Nephron progenitor cell (in vitro differentiated cells): ENCODE measurements at regions not wholly inside any gene's neighbourhood (a gene's known extent, or its start where the extent isn't known, plus 50 kb on each side); places are given as distances from the start of the nearest gene placed in this dataset.

Source experiments
- DNase-seq: peaks from one replicate; pipeline ENCODE4 v3.0.0; 2021
- H3K27ac Mint-ChIP-seq: 2 replicates; pipeline ENCODE4 v1.8.0; 2021; ENCODE audit warnings: mild to moderate bottlenecking, moderate library complexity, mixed read lengths
- H3K27me3 Mint-ChIP-seq: 2 replicates; pipeline ENCODE4 v1.8.0; 2021; ENCODE audit warnings: mild to moderate bottlenecking, low read depth, mixed read lengths; ENCODE audit not compliant: poor library complexity
- H3K36me3 Mint-ChIP-seq: 2 replicates; pipeline ENCODE4 v1.8.0; 2021; ENCODE audit warnings: low read depth, mixed read lengths
- H3K4me1 Mint-ChIP-seq: 2 replicates; pipeline ENCODE4 v1.8.0; 2021; ENCODE audit warnings: mixed read lengths
- H3K4me3 Mint-ChIP-seq: 2 replicates; pipeline ENCODE4 v1.8.0; 2021; ENCODE audit warnings: mild to moderate bottlenecking, moderate library complexity, mixed read lengths
- H3K9me3 Mint-ChIP-seq: 2 replicates; pipeline ENCODE4 v1.8.0; 2021; ENCODE audit warnings: mild to moderate bottlenecking, moderate library complexity, mixed read lengths
- TF ChIP-seq, protein P1 (sequence below): fragments of 200-600 bp; sonication (generic); IDR thresholded peaks from 2 replicates; pipeline ENCODE4 v1.5.0; 2021; ENCODE audit warnings: antibody characterized with exemption

DNA sequence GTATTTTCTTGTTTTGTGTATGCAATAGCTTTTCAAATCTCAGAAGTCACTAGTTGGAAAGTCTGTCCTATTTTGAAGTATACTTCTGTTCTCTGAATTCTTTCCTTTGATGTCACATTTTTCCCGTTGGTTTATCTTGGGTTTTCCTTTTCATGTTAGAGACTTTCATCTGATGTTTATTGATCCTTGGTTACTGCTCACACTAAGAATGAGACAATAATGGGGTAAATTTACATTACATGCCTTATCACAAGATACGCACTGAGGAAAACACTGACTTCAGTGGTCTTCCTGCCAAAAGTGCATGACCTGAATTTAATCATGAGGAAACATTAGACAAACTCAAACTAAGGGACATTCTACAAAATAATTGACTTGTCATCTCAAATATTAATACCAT is 63.5 kb upstream of the C1GALT1 start:
- no peaks in the 10 kb centered on the region for H3K27me3 Mint-ChIP-seq
- no peak overlapping the region for H3K4me3 Mint-ChIP-seq
- DNase-seq, result no peak
- TF ChIP-seq, protein P1, sequence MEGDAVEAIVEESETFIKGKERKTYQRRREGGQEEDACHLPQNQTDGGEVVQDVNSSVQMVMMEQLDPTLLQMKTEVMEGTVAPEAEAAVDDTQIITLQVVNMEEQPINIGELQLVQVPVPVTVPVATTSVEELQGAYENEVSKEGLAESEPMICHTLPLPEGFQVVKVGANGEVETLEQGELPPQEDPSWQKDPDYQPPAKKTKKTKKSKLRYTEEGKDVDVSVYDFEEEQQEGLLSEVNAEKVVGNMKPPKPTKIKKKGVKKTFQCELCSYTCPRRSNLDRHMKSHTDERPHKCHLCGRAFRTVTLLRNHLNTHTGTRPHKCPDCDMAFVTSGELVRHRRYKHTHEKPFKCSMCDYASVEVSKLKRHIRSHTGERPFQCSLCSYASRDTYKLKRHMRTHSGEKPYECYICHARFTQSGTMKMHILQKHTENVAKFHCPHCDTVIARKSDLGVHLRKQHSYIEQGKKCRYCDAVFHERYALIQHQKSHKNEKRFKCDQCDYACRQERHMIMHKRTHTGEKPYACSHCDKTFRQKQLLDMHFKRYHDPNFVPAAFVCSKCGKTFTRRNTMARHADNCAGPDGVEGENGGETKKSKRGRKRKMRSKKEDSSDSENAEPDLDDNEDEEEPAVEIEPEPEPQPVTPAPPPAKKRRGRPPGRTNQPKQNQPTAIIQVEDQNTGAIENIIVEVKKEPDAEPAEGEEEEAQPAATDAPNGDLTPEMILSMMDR, result no peak
- no peaks in the 10 kb centered on the region for H3K9me3 Mint-ChIP-seq
- H3K27ac Mint-ChIP-seq, result no peak overlapping the region
- no peaks in the 10 kb centered on the region for H3K4me1 Mint-ChIP-seq
- H3K36me3 Mint-ChIP-seq, result no peaks in the 10 kb centered on the region

- TF ChIP-seq, protein P1, result no peak
Observed at GRCh38 chr7:7119729-7120128, 62.6 kb upstream of the C1GALT1 start.

GRCh38 chr7:7122033-7122478 is 60.3 kb upstream of the C1GALT1 start:
- H3K4me3 Mint-ChIP-seq, result no peak overlapping the region

More at GRCh38 chr7:7119729-7120128, 62.6 kb upstream of the C1GALT1 start:
- Mint-ChIP-seq H3K27ac (no peak overlapping the region), H3K4me1 (no peaks in the 10 kb centered on the region), H3K36me3 (no peaks in the 10 kb centered on the region), H3K27me3 (no peaks in the 10 kb centered on the region), H3K4me3 (no peak overlapping the region), H3K9me3 (no peaks in the 10 kb centered on the region)
- no peak for DNase-seq

DNA sequence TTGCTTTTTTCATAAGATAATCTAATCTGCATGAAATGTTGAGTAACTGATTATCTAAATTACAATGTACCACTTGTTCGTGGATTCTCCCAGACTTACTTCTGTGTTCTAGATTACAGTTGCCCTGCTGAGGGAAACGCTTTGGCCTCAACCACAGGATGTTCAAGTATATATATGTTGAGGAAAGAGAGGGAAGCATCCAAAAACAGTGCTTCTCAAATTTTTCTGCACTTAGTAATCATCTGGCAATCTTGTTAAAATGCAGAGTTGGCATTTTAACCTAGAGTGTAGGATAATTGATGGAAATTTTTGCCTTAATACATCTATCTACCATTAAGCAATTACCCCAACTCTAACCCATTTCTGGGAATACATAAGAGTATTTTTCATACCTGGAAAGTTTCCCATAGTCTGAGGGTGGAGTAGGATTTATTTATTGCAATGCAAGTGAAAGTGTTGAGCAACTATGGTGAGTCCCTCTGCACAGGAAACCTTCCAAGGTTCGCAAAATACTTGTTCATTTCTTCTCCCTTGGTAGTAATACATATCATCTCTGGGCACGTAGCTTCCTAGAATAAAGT is 59.6 kb upstream of the C1GALT1 start:
- TF ChIP-seq, protein P1, result no peak
- H3K9me3 Mint-ChIP-seq, result no peaks in the 10 kb centered on the region
- no peaks in the 10 kb centered on the region for H3K36me3 Mint-ChIP-seq
- no peak for DNase-seq
- H3K27ac Mint-ChIP-seq, result no peak overlapping the region
- H3K4me1 Mint-ChIP-seq, result no peaks in the 10 kb centered on the region
- H3K27me3 Mint-ChIP-seq, result no peaks in the 10 kb centered on the region
- H3K4me3 Mint-ChIP-seq, result no peak overlapping the region

More at GRCh38 chr7:7122033-7122478, 60.3 kb upstream of the C1GALT1 start:
- no peaks in the 10 kb centered on the region for H3K36me3 Mint-ChIP-seq
- no peaks in the 10 kb centered on the region for H3K4me1 Mint-ChIP-seq
- TF ChIP-seq, protein P1, result no peak
- no peak for DNase-seq
- no peaks in the 10 kb centered on the region for H3K27me3 Mint-ChIP-seq
- H3K27ac Mint-ChIP-seq, result no peak overlapping the region
- no peaks in the 10 kb centered on the region for H3K9me3 Mint-ChIP-seq

DNA sequence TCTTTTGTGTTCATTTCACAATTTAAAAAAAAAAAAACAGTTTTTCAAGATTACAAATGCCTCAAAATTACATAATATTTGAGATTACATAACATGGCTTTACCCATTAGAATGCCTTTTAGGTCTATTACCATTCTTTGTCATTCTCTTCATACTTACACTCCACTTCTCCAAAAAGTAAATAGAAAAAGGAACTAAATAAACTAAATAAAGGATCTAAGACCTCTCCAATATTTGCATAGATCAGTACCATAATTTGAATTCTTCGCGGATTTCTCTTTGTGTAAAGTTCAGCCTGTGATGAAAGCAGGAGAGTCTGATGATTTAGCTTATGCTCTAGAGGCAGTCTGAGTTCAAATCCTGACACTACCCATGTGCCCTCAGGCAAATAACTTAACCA is 56.4 kb upstream of the C1GALT1 start:
- H3K36me3 Mint-ChIP-seq, result no peaks in the 10 kb centered on the region
- DNase-seq, result no peak
- no peaks in the 10 kb centered on the region for H3K4me1 Mint-ChIP-seq
- H3K27ac Mint-ChIP-seq, result no peak overlapping the region
- H3K4me3 Mint-ChIP-seq, result no peak overlapping the region
- TF ChIP-seq, protein P1, result no peak
- H3K27me3 Mint-ChIP-seq, result no peaks in the 10 kb centered on the region
- H3K9me3 Mint-ChIP-seq, result no peaks in the 10 kb centered on the region

- Mint-ChIP-seq H3K36me3 (no peaks in the 10 kb centered on the region), H3K27me3 (no peaks in the 10 kb centered on the region), H3K27ac (no peak overlapping the region), H3K4me1 (no peaks in the 10 kb centered on the region), H3K9me3 (no peaks in the 10 kb centered on the region), H3K4me3 (no peak overlapping the region)
- DNase-seq, result no peak
- TF ChIP-seq, protein P1, result no peak
Observed at GRCh38 chr7:7127773-7128172, 54.6 kb upstream of the C1GALT1 start.
